Embryonic facial prominence (tissue), 1 donor: ENCODE measurements at regions not wholly inside any gene's neighbourhood (a gene's known extent, or its start where the extent isn't known, plus 50 kb on each side); places are given as distances from the start of the nearest gene placed in this dataset.
A peak's percentile ranks its signal among the peaks of the same experiment; 100 is the strongest.

ENCODE experiments used
- DNase-seq: peaks from one replicate; pipeline ENCODE4 v3.0.0-alpha.2; 2016; ENCODE audit errors: extremely low spot score

DNA sequence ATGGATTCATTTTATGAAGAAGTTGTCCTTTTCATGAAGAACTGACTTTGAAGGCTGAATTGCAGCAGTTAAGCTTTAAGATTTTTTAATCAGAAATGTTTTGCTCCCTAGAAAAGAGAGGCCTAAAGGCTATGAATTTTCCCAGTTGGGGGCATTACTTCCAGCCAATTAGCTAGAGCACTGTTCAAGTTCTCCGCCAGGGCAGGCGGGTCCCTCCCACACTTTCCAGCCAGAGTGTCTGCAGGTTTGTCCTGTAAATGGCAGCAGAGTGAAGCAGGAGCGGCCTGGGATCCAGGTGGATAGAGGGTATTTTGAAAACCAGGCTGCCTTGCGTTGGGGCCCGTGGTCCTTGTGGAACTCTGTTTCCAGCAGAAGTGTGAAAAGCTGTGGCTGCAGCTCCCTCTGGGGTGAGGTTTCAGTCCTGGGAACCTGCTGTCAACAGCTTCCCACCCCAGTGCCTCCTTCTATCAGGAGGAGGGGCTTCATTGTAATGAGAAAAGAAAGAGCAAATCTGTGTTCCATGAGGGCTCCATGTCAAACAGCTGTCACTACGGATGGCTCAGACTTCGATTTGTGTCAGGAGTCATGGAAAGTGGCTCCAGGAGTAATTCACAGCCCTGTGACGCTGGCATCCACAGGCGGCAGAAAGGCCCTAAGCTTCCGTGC is 210.7 kb upstream of the TMEM132C start:
- DNase-seq = no peak

DNA sequence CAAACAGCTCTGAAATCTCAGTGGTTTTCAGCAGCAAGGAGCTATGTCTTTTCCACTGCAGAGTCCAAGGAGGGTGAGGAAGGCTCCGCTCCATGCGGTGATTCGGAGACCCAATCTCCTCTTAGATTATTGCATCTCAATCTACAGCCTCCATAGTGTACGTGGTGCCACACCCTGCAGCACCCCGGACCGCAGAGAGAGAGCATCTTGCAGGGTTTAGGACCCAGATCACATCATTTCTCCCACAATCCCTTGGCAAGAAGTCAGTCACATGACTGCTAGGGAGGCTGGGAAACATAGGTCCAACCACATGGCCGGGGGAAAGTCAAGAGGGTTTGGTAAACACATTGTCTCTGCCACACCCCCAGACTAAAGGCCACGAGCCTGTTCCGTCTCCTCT is 209.4 kb upstream of the TMEM132C start:
- no peak for DNase-seq

DNA sequence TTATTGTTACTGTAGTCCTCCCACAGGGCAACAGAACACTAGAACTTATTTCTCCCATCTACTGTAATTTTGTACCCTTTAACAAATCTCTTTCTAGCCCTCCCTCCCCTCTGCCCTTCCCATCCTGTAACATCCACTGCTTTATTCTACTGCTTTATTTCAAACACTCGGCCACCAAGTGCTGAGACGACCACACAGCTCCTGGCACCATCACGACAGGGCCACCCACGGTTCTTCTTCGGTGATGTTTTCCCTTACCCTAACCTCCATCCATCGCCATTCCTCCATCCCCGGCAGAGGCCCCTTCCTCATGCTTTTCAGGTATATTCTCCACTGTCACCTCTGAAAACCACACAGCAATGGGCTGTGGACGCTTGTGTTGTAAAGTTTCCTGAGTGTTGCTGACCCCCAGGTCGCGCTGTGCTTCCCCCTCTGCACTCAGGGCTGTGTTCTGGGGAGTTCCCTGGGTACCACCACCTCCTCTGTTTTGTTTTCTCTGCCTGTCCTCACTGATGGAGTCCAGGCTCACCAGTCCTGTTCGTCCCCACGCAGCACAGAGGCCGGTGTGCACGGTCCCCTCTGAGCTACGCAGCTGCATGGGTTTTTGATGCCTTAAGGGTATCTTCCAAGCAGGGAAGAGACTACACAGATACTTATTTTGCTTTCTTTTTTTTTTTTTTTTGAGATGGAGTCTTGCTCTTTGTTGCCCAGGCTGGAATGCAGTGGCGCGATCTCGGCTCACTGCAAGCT is 207.2 kb upstream of the TMEM132C start:
- no peak for DNase-seq

DNA sequence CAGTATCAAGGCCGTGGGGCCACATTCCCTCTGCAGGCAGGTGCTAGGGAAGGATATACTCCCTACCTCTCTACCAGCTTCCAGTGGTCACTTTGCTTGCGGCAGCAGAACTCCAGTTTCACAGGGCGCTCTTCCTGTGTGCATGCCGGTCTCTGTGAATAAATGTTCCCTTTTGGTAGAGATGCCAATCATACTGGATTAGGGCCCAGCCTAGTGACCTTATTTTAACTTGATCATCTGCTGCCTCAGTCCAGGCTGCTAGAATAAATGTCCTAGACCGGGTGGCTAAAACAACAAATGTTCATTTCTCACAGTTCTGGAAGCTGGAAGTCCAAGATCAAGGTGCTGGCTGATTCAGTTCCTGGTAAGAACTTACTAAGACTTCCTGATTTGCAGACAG is 198.8 kb upstream of the TMEM132C start:
- no peak for DNase-seq

DNA sequence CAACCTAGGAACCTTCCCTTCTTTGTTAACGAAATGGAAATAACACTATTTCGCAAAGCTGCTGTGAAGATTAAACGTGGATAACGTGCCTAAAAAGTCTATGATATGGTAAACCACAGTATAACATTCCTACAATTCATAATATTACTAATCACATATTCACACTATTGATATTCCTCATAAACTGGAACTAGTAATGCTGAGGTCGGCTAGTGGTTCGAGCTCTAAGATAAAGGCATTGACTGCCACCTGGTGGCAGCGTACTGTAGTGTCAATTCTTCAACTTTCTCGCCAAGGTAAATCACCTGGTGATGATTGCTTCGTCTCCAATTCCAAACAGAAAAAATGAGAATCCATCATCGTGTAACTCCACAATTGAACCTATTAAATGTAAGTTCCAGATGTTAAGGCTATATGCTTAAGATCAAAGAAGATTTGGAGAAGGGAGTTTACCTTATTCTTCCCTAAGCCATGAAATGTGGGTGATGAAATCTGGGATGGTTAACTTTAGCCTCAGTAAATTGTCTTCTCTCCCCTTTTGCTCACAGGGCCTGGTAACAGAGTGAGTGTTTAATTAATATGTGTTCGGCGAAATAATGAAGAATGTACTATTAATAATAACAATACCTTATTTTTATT is 197.5 kb upstream of the TMEM132C start:
- DNase-seq = peak; percentile 26

DNA sequence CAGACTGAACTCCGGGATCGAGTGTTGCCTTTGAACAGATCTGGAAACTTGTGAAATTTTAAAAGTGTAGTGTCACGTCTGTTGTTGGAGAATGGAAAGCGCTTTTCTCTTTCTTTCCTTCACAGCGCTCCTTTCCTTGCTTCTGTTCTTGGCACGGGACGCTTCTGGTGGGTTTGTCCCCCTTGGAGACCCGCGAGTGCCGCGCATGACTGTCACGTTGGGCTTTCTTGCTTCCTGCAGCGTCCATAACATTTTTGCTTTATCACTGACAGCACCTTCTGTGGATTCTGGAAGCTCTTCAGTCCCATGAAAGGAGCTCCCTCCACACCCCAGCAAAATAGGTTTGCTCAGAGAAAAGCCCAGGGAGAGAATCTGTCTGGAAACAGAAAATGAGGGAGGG is 193.0 kb upstream of the TMEM132C start:
- no peak for DNase-seq

DNA sequence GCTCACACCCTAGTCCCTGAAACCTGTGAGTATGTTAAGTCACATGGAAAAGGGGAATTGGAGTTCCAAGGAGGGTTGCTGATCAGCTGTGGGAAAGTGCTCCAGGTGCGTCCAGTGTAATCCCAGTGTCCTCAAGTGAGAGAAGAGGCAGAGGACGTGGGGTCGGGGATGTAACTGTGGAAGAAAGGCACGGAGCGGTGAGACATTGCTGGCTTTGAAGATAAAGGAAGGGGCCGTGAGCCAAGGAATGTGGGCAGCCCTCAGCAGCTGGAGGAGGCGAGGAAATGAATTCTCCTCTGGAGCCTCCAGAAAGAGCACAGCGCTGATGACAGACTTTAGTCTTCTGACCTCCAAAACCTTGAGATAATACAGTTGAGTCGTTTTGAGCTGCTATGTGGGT is 191.6 kb upstream of the TMEM132C start:
- no peak for DNase-seq

DNA sequence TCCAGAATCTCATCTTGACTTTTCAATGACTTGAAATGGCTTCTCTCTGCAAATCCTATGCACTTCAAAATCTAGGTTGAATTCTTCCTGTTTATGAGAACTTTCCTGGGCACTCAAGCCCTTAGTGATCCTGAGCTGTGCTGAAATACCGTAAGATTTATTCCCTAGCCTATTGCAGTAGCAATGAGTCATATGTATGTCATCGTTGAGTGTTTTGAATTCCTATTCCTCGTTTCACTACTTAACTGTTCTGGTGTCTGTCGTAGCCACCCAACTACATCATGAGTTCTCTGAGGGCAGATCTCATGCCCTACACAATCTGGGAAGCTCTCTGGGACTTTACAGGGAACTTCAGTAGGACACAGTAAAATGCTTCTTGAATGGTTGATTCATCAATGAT is 190.8 kb upstream of the TMEM132C start:
- DNase-seq = no peak

DNA sequence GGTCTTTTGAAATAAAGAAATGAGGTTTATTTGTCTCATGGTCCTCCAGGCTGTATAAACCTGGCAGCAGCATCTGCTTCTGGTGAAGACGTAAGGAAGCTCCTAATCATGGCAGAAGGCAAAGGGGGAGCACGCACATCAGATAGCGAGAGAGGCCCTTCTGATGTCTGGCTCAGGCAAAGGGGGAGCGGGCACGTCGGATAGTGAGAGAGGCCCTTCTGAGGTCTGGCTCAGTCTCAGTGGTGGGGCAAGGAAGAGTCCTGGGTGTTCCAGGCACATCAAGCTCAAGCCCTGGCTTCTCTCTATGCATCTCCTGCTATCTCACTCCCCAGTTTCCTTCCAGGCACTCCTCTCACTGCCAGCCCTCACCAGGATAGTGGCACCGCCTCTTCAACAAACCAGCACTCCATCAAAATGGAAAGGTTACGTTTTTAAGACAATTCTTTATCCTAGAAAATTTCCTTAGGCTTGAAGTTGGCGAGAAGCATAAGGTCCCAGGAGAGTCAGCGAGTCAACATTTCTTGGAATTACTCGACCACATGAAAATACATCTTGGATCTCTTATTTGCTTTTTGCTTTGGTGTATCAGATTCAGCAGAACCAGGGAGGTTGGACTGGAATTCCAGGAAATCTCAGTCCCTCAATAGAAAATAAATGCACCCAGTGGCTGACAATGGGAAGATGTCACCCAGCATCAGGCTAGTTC is 189.6 kb upstream of the TMEM132C start:
- no peak for DNase-seq

DNA sequence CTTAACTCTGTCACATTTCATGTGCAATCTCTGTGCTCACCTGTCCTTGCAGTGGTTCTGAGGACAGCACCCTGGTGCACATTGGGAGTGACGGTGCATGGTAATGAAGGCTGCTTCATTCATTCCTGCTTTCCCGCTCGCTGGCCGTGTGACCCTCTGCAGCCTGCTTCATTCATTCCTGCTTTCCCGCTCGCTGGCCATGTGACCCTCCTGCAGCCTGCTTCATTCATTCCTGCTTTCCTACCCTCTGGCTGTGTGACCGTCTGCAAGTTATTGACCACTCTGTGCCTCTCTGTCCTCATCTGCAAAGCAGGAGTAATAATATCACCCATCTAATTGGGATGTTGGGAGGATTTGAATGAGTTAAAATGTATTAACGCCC is 189.1 kb upstream of the TMEM132C start:
- no peak for DNase-seq

DNA sequence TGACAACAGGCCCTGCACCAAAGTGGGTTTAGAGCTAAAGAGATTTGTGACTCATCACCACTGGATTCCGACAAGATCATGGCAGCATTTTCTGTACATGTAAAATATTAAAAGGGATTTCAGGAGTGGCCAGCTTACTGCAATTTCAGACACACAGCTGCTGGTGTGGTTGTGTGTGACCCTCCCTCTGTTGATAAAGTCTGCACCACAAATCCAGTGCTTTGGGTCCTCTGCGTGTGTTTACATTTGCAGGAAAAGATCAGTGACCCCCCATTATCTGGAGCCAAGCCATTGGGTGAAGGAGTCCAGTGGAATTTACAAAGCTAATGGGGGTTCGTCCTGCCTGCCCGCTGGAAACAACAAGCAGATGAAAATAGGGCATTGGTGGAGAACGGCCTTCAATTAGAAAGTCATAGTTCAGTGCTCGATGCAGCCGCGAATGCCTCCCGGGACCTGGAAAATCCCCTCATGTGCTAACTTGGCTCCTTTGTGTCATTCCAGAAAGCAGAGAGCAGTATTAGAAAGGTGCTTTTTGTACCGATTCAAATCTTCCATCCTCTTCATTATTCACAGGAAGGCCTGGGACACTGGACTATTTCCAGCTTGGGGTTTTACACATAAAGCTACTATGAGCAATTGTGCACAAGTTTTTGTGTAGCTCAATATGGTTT is 188.5 kb upstream of the TMEM132C start:
- DNase-seq = no peak

DNA sequence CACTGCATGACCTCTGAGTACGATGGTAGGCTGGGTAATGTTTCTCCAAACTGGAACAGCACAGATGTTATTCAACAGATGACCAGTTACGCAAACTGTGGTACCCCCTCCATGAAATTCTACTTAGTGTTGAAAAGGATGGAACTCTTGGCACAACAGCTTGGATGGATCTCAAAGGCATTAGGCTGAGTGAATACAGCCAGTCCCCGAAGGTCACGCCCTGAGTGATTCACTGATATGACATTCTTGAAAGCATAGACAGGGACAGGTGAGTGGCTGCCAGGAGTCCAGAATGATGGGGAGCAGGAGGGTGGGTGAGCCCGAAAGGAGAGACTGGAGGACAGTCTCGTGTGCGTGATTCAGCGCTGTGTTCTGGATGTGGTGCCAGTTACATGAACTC is 187.5 kb upstream of the TMEM132C start:
- DNase-seq = no peak

DNA sequence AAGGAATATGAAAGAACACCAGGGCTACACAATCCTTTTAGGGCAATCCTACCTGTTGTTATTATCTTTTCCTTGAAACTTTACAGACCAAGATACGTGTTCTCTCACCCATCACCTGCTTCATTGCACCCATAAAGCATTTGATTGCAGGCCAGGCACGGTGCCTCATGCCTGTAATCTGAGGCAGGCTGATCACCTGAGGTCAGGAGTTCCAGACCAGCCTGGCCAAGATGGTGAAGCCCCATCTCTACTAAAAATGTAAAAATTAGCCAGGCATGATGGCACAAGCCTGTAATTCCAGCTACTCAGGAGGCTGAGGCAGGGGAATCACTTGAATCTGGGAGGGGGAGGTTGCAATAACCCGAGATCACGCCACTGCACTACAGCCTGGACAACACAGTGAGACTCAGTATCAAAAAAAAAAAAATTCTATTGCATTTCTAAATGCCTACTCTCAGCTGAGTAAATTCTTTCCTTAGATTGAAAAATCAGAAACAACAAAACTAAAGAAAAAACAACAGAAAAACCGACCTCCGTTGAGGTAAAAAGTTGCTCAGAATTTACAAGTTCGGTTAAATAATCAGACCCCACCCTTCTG is 183.7 kb upstream of the TMEM132C start:
- DNase-seq = no peak

DNA sequence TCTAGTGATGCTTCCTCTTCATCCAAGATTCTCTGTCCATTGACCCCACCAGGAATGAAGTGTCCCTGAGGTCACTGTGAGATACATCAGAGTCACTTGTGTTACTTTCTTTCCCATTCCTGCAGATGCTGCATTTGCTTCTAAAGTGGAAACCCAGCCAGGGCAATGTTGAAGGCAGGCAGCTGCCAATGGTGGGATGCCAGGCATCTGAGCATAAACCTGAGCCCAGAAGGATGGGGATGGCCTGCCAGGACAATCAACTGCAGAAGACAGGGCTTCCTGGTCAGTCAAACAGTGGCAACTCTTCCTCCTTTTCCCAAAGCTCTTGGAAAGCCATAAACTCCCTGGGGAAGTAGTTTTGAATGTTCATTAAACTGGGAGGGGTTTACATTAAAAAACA is 178.0 kb upstream of the TMEM132C start:
- DNase-seq = no peak

DNA sequence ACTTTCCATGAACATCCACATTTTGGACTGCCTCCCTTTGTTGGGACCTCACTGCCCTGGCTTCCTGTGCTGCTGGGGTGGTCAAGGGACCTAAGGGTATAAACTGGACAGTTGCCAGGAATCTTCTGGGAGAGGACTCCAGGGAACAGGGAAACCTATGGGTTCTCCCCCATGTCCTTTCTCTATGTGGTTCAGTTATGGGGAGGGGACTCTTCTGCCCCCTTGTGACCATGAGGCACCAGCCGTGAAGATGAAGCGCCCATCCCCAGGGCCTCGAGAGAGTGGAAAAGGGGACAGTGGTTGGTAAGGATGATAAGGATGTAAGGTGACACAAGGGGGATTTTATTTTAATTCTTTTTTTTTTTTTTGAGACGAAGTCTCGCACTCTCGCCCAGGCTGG is 177.0 kb upstream of the TMEM132C start:
- no peak for DNase-seq

DNA sequence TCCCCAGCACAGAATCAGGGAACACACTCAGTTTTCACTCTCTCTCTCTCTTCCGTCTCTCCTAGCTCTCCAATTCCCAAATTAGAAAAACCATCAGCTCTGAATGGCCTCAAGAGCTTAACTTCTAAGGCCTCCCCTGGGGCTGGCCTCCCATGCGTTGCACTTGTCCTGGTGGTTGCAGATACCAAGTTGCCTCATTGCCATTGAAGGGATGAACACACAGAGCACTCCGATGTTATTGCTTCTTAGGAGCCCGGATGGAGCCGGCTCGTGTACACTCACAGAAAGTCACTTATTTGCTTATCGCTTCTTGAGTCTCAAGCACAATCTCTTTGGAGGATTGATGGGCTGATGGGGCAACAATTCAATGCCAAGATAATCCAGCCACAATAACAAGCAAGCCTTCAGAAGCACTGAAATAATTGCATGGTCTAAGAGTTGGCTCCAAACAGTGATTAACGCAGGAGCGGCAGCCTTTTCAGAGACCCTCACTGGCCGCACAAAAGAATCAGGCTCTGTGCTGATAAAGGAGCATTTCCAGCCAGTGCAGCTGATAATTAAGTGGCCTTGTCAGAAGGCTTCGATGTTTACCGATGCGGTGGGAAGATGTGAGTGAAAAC is 175.8 kb upstream of the TMEM132C start:
- DNase-seq = no peak

DNA sequence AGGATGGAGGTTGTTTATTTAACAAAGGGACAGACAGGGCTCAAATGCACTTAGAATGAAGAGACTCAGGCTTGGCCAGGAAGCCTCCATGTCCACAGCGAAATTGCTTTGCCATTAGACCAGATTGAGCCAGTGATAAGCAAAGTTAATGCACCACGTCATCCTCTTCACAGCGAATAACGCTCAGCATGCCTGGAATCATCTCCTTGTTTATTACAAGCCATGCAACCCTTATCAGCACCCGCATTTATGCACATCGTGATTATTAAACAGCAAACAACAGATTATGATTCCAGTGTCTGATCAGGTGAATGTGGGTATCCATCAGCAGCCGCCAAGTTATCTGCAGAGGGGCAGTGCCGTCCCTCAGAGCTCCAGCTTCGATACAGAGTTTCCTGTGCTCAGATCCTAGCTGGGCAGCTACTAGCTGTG is 175.0 kb upstream of the TMEM132C start:
- DNase-seq = no peak

DNA sequence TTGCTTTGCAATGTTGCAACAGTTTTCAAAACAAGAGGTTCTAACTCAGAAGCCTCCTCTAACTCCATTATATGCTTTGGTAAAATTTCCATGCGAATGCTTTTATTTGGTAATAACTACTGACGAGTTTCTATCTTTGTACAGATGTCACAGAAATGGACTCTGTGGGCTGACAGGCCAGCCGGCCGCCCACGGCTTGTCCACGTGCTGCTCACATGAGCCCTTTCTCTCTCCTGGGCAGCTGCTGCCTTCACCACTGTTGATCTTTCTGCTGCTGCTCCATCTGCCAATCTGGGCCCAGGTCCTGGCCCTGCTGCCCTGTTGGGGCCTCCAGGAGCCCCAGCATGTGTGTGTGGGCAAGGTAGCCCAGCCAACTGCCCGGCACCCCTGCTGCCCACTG is 168.2 kb upstream of the TMEM132C start:
- DNase-seq = no peak

DNA sequence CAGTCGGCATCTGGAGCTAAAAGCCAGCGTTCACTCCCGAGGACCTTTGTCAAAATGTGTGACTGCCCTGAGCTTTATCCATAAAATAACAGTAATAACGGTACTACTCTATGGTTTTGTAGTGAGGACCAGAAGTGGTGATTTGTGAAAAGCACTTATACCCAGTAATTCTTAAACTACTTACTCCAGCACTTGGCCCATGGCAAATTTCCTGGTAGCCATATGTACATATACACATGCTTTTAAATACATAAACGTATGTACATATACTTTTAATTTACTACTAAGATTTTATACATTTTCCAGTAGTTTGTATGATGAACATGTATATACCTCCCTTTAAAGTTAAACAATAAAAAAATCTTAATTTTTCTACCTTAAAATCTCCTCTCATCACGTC is 163.8 kb upstream of the TMEM132C start:
- DNase-seq = no peak

DNA sequence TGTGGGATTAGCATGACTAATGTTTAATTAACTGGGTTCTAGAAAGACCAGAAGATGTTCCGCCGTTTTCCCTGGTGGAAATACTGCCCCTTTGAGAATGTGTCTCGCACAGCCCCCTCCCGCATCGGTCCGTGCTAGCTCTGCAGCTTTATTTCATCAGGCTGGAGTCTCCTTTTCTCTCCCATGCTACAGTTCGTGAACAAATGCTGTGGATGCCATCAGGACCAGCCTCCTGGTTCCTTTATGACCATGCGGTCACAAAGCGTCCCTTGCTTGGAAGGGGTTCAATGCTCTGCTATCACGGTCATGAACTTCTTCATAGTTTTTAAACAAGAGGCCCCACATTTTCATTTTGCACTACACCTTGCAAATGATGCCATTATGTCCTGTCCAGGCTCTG is 157.7 kb upstream of the TMEM132C start:
- no peak for DNase-seq

DNA sequence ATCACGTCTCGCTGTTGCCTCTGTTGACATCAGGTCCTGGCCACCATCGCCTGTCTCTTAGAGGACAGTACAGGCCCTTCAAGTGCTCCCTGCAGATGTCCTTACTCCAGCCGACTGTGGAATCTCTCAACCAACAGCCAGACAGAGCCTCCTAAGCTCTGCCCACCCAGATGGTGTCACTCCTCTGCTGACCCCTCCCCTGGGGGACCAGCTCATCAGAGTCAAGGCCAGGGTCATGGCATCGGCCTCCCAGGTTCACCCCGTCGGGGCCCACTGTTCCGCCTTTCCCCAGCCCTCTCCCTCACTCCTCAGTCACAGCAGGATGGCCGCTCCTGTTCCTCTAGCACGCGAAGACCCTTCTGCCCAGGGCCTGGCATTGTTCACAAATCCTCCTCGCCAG is 157.3 kb upstream of the TMEM132C start:
- DNase-seq = no peak
